ENCODE measurements at regions not wholly inside any gene's neighbourhood (a gene's known extent, or its start where the extent isn't known, plus 50 kb on each side); places are given as distances from the start of the nearest gene placed in this dataset.

GRCh38 chr4:115781528-115782146 is 668.2 kb upstream of the NDST4 start:
- DNase-seq (ENCODE audit: low spot score) = no peak

DNA sequence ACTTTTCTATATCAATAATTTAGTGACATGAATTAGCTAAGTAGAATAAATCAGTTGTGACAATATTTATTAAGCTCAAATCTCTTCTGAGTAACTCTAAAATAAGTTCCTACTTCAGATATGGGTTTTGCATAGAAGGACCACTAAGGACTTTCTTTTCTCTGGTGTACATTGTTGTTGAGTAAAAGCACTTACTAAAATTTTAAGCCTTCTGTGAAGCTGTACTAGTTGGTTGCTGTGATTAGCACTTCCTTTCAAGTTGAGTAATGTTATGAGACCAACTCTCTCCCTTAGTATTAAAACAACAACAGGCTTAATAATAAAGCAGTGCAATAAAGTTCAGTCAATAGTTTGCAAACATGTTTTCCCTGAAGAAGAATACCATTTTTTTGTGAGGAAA is 667.4 kb upstream of the NDST4 start:
- DNase-seq (ENCODE audit: low spot score) = no peak

DNA sequence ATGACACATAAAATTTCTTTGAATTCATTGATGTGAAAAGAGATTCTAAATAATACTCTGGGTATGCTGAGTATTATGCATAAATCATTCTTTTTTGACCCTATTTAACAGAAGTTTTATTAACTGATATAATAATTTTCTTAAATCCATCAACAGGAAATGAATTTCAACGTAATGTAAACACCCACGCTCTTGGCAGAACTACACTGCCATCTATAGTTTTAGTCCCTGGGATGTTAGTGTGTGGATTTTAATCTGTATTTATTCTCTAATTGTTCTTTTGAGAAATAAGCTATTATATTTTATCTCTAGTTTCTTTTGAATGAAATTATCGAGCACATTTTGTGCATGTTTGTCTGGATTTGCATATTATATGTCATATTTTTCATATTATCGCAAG is 666.8 kb upstream of the NDST4 start:
- DNase-seq (ENCODE audit: low spot score) = no peak

DNA sequence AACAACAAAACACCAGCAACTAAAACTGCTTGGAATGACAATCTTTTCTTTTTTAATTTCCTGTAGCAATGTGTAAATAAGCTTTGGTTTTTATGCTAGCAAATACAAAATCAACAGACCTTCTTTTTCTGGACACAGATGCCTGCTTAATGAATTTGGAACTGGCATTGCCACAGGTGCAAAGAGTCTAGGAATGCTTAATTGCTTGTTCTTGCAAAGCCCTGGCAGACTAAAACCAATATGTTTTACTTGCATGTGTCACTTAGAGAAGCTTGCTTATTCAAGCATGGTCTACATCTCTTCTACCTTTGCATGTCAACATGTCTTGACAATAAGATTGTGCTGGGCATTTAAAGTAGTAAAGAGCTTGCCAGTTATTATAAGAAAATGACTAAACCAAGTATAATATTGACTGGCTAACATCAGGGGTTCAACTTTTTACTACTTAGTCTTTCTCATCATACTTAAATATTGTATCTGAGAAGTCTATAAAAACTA is 656.7 kb upstream of the NDST4 start:
- DNase-seq (ENCODE audit: low spot score) = no peak

DNA sequence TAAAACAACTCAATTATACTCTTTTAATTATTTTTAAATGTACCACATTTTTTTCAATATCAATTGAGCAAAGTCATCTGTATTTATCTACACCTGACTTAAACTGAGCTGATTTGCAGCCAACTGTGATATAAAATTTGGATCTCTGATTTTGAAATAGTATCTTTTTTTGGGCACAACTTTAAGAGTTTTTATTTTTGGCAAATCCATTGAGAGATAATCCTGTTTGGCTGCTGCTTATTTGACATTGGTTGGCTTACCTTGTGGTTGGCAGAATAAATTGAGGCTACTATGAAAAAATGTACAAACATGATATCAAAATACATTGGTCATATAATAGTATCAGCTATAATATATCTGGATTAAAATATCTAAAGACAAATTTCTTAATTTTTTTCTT is 656.0 kb upstream of the NDST4 start:
- no peak for DNase-seq (ENCODE audit: low spot score)

GRCh38 chr4:115763051-115763450 is 649.6 kb upstream of the NDST4 start:
- DNase-seq (ENCODE audit: low spot score) = no peak

DNA sequence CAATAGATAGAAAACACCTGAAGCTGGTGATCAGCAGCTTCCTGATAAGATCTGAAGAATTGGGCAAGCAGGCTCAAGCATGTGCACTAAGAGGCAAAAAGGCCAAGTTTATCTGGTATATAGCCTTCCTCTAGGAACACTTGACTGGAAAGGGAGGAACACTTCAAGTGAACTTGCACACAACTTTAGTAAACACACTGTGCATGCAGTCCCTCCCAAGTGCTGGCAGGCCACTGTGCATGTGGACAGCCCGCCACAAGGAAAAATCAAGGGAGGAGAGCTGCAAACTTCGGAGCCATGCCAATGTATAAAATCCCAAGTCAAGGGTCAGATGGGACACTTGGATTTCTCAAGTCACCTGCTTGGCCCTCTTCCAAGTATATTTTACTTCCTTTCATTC is 645.8 kb upstream of the NDST4 start:
- DNase-seq (ENCODE audit: low spot score) = no peak

DNA sequence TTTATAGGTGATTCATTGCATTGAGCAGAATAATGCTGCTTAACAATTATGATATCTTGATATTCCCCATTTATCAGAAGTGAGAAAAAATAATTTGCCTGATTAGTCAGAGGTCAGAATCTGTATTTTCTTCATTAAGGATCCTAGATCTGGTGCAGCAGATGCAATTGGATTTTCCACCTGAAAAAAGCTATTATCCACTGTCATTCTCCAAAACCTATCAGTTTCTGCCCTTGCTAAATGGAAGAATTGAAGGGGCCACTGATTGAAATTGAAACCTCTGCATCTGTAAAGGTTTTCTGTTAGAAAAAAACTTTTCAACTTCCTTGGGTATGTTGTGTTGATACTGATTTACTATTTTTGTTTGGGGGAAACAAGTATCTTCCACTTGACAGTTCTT is 636.0 kb upstream of the NDST4 start:
- no peak for DNase-seq (ENCODE audit: low spot score)

DNA sequence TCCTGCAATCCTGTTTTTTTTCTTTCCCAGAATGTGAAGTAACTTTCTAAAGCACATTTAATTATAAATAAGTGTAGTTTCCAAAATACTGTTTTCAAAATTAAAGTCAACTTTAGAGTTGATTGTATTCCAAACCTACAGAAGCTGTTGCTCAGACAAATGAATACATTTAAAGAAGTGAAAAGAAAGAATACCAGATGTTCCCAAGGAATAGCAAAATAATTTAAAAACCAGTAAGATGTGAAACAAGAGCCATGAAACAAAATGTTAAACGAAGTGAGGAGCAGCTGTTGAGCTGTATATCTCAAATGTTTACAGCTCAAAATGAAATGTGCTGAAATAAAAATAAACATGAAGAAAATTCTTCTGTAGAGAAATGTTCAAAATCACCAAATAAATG is 627.4 kb upstream of the NDST4 start:
- DNase-seq (ENCODE audit: low spot score) = no peak

- no peak for DNase-seq (ENCODE audit: low spot score)
Observed at GRCh38 chr4:115729739-115730266, 616.4 kb upstream of the NDST4 start.

DNA sequence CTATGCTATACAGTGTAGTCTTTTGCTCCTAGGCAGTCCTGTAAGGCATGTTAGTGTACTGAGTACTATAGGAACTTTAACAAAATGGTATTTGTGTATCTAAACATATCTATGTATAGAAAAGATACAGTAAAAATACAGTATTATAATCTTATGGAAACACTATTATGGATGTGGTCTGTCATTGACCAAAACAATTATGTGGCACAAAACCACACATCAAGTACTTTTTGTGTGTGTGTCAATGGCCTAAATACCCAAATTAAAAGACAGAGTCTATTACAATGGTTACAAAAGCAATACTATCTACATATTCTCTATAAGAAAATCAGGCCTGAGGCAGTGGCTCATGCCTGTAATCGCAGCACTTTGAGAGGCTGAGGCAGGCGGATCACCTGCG is 610.2 kb upstream of the NDST4 start:
- DNase-seq (ENCODE audit: low spot score) = no peak

GRCh38 chr4:115720611-115721010 is 607.2 kb upstream of the NDST4 start:
- DNase-seq (ENCODE audit: low spot score) = no peak

DNA sequence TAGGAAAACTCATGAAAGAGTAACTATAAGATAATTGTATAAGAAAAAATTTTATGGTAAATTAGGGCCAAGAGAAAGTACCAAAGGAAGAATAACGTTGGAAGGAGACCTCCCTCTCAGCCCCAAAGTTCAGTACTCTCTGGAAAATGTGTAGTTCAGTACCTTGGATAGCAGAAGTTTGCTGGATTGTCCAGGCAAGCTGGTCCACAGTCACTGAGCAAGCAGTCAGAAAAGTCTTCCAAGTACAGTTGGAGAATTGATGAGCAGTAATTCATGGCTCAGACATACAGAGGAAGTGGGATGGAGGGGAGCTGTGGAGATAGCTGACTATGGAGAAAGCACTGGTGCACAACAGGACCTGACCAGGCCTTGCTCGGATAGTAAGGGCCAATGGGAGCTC is 598.2 kb upstream of the NDST4 start:
- DNase-seq (ENCODE audit: low spot score) = peak; percentile 11

- no peak for DNase-seq (ENCODE audit: low spot score)
Observed at GRCh38 chr4:115688961-115689360, 575.5 kb upstream of the NDST4 start.

DNA sequence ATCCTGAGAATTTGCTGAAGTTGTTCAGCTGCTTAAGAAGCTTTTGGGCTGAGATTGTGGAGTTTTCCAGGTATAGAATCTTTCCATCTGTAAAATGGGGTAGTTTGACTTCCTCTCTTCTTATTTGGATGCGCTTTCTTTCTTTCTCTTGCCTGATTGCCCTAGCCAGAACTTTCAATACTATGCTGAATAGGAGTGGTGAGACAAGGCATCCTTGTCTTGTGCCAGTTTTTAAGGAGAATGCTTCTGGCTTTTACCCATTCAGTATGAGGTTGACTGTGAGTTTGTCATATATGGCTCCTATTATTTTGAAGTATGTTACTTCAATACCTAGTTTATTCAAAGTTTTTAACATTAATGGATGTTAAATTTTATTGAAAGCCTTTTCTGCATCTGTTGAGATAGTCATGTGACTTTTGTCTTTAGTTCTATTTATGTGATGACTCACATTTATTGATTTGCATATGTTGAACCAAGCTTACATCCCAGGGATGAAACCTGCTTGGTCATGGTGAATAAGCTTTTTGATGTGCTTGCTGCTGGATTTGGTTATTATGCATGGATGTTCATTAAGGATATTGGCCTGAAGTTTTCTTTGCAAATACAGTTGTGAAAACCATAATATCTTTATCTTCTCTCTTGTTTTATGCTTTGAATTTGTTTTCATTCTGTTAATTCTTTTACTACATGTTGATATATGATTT is 573.8 kb upstream of the NDST4 start:
- DNase-seq (ENCODE audit: low spot score) = peak; percentile 38

- no peak for DNase-seq (ENCODE audit: low spot score)
Observed at GRCh38 chr4:115678425-115678941, 565.1 kb upstream of the NDST4 start.

- peak; percentile 5 for DNase-seq (ENCODE audit: low spot score)
Observed at GRCh38 chr4:115675719-115676118, 562.3 kb upstream of the NDST4 start.

GRCh38 chr4:115674485-115674884 is 561.1 kb upstream of the NDST4 start:
- no peak for DNase-seq (ENCODE audit: low spot score)

DNA sequence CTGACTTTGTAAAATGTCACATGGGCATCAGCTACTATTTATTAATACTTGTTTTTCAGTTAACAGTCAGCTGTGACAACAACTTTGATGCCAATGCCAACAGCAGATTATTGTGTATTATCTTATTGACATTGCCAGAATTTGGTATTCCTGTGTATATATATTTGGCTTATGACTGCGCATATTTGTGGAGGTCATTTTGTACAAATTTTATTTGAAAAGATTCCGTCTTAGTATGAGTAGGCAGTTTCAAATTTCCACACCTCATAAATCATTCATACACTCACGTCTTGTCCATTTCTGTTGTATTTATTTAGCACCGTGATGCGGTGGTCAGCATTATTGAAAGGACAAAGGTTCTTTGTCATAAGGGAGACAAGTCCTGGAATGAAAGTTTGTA is 558.2 kb upstream of the NDST4 start:
- no peak for DNase-seq (ENCODE audit: low spot score)

- DNase-seq (ENCODE audit: low spot score) = no peak
Observed at GRCh38 chr4:115670930-115671329, 557.5 kb upstream of the NDST4 start.

GRCh38 chr4:115668396-115668795 is 555.0 kb upstream of the NDST4 start:
- DNase-seq (ENCODE audit: low spot score) = no peak

GRCh38 chr4:115664285-115664684 is 550.9 kb upstream of the NDST4 start:
- no peak for DNase-seq (ENCODE audit: low spot score)

DNA sequence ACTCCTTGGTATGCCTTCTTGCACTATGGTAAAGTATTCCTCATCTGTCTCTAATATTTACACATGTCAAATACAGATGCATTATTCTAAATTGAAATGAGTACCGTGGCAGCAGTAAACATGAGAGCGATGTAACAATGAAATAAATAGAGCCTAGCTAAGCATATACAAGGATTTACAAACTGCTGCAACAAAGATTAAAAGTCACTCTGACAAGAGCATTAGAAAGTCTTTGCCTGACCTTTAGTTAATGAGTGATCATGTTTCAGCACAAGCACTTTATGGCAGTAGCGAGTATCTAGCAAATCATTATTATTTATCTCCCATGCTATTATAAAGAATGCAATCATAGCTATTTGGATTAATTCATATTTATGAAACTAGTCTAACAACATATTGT is 547.0 kb upstream of the NDST4 start:
- no peak for DNase-seq (ENCODE audit: low spot score)
